ENCODE measurements at regions not wholly inside any gene's neighbourhood (a gene's known extent, or its start where the extent isn't known, plus 50 kb on each side); places are given as distances from the start of the nearest gene placed in this dataset.

DNA sequence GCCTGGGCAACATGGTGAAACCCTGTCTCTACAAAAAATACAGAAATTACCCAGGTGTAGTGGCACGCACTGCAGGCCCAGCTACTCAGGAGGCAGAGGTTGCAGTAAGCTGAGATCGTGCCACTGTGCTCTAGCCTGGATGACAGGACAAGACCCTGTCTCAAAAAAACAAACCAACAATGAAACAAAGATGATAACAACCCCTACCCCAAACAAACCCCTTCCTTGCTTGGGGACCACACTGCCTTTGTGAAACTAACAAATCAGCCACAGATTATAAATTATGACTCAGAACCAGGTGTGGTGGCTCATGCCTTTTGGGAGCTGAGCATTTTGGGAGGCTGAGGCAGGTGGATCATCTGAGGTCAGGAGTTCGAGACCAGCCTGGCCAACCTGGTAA, 75.3 kb upstream of the RPH3AL start:
- intact Hi-C loops (cut with DNase I; ENCODE audit: low total_unique reads) = no loop called here
- no peaks in the 10 kb centered on the region for H3K4me1 ChIP-seq
- TF ChIP-seq POLR2A (IDR thresholded peaks at IDR 0.05) = no peak
- H3K36me3 ChIP-seq = no peaks in the 10 kb centered on the region
- H3K27me3 ChIP-seq = no peaks in the 10 kb centered on the region
- DNase-seq (ENCODE audit: low spot score in 2 of 2) = no peak
- no peak overlapping the region for H3K27ac ChIP-seq
- no peak overlapping the region for H3K4me3 ChIP-seq
- H3K9me3 ChIP-seq = peaks cover 9 to 11% of the 10 kb centered on the region in 2 donors

DNA sequence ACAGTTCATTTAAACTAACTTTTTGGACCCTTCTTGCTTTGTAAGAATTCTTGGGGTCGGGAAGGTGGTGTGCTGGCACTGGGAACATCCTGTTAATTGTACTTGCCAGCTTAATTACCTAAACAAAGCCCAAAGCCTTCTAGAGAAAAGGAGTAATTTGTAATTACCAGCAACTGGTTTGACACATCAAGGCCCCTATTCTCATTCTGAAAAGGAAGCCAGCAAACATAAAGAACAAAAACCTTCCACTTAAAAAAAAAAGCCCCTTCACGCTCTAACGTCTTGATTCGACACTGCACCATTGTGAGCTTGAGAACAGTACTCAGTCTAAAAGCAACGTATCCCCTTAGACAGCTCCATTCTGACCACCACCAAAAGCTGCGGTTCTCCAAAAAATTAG, 74.7 kb upstream of the RPH3AL start:
- TF ChIP-seq POLR2A (IDR thresholded peaks at IDR 0.05) (no peak), CTCF (IDR thresholded peaks at IDR 0.05) (no peak), POLR2AphosphoS5 (IDR thresholded peaks at IDR 0.05) (no peak)
- Histone ChIP-seq H3K27ac (no peak overlapping the region), H3K9me3 (peaks cover 9 to 11% of the 10 kb centered on the region in 2 donors), H3K27me3 (no peaks in the 10 kb centered on the region), H3K36me3 (no peaks in the 10 kb centered on the region), H3K4me1 (no peaks in the 10 kb centered on the region), H3K4me3 (no peak overlapping the region)
- no peak for DNase-seq (ENCODE audit: low spot score in 2 of 2)
- intact Hi-C loops (cut with DNase I; ENCODE audit: low total_unique reads) = no loop called here

DNA sequence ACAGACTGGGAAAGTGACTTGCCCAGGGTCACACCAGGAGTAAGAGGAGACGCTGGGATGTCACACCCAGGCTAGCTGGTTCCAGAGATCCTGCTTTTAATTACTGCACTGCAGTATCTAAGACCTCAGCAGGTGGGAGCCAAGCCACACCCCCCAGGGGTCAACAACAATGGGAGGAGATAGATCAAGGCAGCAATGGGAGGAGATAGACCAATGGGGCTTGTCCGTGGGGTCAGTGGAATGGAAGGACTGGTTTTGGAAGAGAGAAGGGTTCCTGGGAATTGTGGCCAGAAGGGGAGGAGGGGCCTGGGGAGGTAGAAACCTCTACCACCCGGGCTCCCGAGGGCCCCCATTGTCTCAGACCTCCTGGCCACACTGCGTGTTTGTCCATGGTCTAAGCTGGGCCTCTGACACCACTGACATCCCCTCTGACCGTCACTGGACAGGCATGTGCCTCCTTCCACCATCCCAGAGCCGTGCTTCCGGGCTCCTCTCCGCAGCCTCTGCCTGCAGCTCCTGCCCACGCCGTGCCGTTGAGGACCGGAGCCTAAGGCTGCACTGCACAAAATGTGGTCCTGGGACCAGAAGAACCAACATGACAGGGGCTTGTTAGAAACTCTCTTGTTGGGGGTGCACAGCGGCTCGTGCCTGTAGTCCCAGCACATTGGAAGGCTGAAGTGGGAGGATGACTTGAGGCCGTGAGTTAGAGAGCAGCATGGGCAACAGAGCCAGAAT, 69.8 kb upstream of the RPH3AL start:
- intact Hi-C loops (cut with DNase I; ENCODE audit: low total_unique reads) = no loop called here
- H3K36me3 ChIP-seq = no peaks in the 10 kb centered on the region
- no peaks in the 10 kb centered on the region for H3K27me3 ChIP-seq
- TF ChIP-seq POLR2A (IDR thresholded peaks at IDR 0.05) (no peak), POLR2AphosphoS5 (IDR thresholded peaks at IDR 0.05) (no peak), CTCF (IDR thresholded peaks at IDR 0.05) (no peak)
- H3K4me3 ChIP-seq = no peak overlapping the region
- no peak for DNase-seq (ENCODE audit: low spot score in 2 of 2)
- no peak overlapping the region for H3K27ac ChIP-seq
- H3K4me1 ChIP-seq = no peaks in the 10 kb centered on the region
- H3K9me3 ChIP-seq = no peaks in the 10 kb centered on the region

DNA sequence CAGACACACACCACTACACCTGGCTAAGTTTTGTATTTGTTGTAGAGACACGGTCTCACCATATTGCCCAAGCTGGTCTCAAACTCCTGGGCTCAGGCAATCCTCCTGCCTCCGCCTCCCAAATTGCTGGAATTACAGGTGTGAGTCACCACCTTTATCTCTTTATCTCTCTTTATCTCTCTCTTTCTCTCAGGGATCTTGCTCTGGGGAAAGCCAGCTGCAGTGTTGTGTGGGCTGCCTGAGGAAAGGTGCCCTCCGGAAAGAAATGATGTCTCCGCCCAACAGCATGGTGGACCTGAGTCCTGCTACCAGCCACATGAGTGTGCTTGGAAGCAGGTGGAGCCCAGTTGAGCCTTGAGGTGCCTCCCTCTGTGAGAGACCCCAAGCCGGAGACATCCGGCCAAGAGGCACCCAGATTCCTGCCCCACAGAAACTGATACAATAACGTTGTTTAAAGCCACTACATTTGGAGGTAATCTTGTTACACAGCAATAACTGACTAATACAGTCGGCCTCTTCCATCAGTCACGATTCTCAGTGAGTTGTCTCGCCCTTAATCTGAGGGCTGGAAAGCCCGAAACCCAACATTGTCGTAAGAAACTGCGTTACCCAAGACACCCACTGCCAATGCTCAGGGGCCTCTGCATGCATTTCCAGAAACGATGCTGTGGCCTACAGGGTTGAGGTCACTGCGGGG, 68.0 kb upstream of the RPH3AL start:
- no peaks in the 10 kb centered on the region for H3K4me1 ChIP-seq
- intact Hi-C loops (cut with DNase I; ENCODE audit: low total_unique reads) = no loop called here
- no peaks in the 10 kb centered on the region for H3K27me3 ChIP-seq
- no peaks in the 10 kb centered on the region for H3K9me3 ChIP-seq
- no peaks in the 10 kb centered on the region for H3K36me3 ChIP-seq
- DNase-seq (ENCODE audit: low spot score in 2 of 2) = no peak
- H3K4me3 ChIP-seq = no peak overlapping the region
- H3K27ac ChIP-seq = no peak overlapping the region
- TF ChIP-seq POLR2A (IDR thresholded peaks at IDR 0.05) (no peak), CTCF (IDR thresholded peaks at IDR 0.05) (no peak), POLR2AphosphoS5 (IDR thresholded peaks at IDR 0.05) (no peak)

DNA sequence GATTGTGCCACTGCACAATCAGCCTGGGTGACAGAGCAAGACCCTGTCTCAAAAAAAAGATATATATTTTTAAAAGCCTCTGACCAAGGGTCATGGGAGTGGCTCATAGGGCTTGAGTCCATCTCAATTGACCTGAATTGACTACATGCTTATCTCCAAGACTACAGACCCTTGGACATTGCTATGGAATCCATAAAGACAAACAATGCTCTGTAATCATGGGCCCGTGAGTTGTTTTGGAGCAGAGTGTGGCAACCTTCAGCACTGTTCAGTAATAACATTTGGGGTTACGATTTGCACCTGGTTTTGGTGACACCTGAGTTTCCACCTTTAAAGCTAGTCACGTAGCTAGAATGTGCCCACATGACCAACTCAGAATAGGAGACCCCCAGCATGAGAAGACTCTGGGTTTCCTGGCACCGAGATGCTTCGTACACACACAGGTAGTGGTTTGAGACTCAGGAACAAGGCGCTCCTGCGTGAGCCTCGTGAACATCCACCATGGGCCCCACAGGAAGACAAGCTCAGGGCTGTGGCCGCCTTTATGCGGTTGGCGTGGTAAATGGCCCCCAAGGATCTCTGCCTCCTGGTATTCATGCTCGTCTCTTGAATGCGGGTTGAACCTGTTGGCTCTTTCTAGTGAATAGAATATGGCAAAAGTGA, 66.6 kb upstream of the RPH3AL start:
- intact Hi-C loops (cut with DNase I; ENCODE audit: low total_unique reads) = no loop called here
- no peaks in the 10 kb centered on the region for H3K4me1 ChIP-seq
- no peaks in the 10 kb centered on the region for H3K27me3 ChIP-seq
- DNase-seq (ENCODE audit: low spot score in 2 of 2) = no peak
- H3K9me3 ChIP-seq = no peaks in the 10 kb centered on the region
- TF ChIP-seq POLR2AphosphoS5 (IDR thresholded peaks at IDR 0.05) (no peak), POLR2A (IDR thresholded peaks at IDR 0.05) (no peak), CTCF (IDR thresholded peaks at IDR 0.05) (no peak)
- no peak overlapping the region for H3K4me3 ChIP-seq
- no peak overlapping the region for H3K27ac ChIP-seq
- no peaks in the 10 kb centered on the region for H3K36me3 ChIP-seq

All from breast epithelium (tissue), 4 donors.